Transverse colon (tissue), 4 donors: ENCODE measurements at regions not wholly inside any gene's neighbourhood (a gene's known extent, or its start where the extent isn't known, plus 50 kb on each side); places are given as distances from the start of the nearest gene placed in this dataset.

Source experiments
- CTCF ChIP-seq, 5 experiments: fragments of 200-600 bp in 3 of 5; fragments of 450-650 bp in 2 of 5; sonication (generic) in 3 of 5; IDR thresholded peaks; 1 replicate in 2 of 5; 2 replicates in 3 of 5; pipeline ENCODE4 v1.5.1; 2016 to 2017; ENCODE audit warnings: antibody characterized with exemption in 5 of 5, inconsistent platforms in 3 of 5, mild to moderate bottlenecking in 2 of 5, moderate library complexity in 1 of 5
- EP300 ChIP-seq: sonication (generic); formaldehyde crosslinking; IDR thresholded peaks from one replicate; pipeline ENCODE4 v1.6.1; 2017; ENCODE audit warnings: antibody characterized with exemption, low read depth
- POLR2A ChIP-seq: fragments of 450-650 bp; IDR thresholded peaks from one replicate; pipeline ENCODE4 v1.6.1; 2016; ENCODE audit warnings: antibody characterized with exemption, mild to moderate bottlenecking, moderate library complexity
- POLR2AphosphoS5 ChIP-seq, 3 donors: sonication (generic); formaldehyde crosslinking; IDR thresholded peaks; one replicate each; pipeline ENCODE4 v1.6.1; 2016; ENCODE audit warnings: antibody characterized with exemption in 3 of 3

GRCh38 chr2:168310580-168310979 is 63.2 kb upstream of the STK39 start:
- TF ChIP-seq CTCF (IDR thresholded peaks at IDR 0.05) (no peak), POLR2AphosphoS5 (IDR thresholded peaks at IDR 0.05) (no peak), POLR2A (no peak), EP300 (no peak)
